HuH-7 (cell line): ENCODE measurements at regions not wholly inside any gene's neighbourhood (a gene's known extent, or its start where the extent isn't known, plus 50 kb on each side); places are given as distances from the start of the nearest gene placed in this dataset.

Experiments used
- DNase-seq: peaks from one replicate; pipeline ENCODE4 v3.0.0; 2011; ENCODE audit warnings: low spot score

DNA sequence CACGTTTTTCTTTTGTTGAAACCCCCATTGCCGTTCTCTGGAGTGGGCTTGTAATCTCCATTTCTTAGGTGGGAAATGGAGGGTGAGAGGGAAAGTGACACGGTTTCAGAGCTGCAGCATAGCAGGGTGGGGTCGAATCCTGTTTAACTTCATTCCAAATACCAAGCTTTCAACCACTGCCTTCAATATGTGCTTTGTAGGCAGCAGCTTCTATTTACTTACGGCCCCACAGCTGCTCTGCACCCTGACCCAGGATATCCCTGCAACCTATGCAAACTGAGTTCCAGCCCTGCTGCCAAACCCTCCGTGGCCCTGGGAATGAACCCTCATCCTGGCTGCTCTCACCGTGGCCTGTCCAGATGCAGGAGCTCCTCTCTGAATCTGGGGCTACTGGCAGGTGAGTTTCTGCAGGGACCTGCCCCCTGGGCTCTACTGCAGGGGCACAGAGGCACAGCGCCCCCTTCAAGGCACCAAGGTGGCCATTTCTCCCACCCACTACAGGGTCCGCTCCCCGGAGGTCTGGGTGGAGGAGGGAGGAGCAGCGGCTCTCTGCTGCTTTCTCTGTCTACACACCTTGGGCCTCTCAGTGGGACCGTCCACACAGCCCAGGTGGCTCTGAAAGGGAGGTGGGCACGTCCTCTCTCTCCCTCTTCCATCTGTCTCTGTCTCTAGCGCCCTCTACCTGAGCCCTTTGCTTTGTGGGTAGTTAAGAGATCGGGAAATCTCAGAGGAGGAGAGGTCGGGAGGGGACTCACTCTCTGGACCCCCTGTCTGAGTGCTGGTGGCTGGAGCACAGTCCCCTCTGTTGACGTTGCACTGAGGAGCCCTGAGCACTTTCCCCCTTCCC, 279.1 kb downstream of the BRD1 start:
- DNase-seq, result no peak

DNA sequence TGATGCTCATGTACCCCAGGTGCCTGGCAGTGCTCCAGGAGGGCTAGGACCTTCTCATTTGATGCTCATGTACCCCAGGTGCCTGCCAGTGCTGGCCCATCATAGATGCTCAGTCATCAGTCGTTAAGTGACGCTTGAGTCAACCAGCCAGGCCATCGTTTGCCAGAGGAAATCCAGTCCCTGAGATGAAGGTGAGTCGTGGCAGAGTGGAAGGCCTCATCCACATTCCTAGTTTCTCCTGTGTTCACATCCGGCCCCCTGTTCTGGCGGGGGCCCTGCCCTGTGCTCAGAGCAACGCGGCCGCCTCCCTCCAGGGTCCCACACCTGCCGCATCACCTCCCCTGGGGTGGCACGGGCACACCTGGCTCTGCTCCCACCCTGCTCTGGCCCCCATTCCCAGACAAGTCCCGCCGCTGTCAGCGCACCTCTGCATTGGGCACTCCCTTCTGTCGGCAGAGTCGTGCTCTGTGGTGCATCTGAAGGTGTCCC, 279.9 kb downstream of the BRD1 start:
- no peak for DNase-seq

DNA sequence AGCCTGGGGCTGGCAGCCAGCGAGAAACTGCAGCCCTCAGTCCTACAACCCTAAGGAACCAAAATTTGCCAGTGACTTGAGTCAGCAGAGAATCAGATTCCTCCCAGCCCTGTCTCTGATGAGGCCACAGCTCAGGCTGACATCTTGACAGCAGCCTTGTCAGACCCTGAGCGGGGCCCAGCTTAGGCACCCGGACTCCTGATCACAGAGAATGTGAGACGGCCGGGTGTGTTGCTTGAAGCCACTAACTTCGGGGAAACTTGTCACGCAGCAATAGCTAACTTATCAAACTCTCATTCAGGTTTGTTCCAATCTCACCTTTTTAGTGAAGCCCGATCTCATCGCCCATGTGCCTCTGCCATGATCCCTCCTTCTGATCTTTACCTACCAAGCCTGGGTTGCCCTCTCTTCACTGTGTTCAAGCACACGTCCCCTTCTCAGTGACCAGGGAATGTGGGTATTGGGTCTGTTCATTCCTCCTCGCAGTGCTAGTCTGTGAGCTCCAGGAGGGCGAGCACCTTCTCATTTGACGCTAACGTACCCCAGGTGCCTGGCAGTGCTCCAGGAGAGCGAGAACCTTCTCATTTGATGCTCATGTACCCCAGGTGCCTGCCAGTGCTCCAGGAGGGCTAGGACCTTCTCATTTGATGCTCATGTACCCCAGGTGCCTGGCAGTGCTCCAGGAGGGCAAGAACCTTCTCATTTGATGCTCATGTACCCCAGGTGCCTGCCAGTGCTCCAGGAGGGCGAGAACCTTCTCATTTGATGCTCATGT, 280.7 kb downstream of the BRD1 start:
- DNase-seq, result no peak

DNA sequence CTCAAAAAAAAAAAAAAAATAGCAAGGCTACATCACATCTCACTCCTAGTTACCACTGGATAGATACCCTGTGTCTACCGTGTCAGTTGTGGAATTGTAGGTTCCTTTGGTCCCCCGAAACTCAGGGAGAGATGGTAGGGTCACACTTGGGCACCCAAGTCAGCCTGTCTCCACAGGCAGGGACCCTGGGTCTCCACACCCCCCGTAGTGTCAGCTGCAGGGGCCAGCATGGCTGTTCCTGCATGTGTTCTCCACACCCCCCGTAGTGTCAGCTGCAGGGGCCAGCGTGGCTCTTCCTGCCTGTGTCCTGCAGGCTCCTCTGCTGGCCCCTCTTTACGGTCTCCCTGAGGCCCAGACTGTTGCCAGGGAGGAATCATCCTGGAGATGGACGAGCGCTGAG, 282.1 kb downstream of the BRD1 start:
- DNase-seq, result no peak

DNA sequence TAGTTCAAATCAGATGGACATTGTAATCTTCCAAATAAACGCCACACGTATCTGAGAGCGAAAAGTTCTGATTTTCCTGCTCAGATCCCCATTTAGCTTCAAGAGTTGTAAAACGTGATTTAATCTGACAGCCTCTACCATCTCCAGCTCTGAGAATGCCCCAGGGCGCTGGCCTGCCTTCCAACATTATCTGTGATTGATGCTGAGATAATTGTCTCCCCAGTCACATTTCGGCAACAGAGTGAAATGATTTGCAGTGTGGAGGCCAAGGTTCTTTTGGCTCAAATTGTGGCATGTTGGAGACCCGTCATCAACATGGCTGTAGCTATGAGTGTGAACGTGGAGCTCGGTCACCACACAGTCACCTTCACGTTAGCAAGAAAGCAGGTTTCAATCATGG, 283.4 kb downstream of the BRD1 start:
- DNase-seq, result no peak

DNA sequence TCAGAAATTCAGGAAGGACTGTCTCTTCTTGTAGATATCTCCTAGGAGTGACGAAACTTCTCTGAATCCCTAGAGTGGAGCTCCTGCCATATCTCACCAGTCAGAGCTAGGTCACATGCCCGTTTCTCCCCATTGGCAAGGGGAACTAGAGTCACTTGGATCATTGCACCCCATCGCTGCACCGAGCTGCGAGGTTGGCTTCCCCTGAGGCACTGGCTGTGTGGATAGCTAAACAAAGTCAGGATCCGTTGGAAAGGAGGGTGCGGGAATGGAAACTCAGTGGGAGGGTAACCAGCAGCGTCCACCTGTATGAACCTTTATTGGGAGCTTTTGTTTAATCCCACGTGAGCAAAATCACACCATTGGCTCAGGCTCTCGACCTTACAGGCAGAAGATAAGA, 283.8 kb downstream of the BRD1 start:
- DNase-seq, result no peak

DNA sequence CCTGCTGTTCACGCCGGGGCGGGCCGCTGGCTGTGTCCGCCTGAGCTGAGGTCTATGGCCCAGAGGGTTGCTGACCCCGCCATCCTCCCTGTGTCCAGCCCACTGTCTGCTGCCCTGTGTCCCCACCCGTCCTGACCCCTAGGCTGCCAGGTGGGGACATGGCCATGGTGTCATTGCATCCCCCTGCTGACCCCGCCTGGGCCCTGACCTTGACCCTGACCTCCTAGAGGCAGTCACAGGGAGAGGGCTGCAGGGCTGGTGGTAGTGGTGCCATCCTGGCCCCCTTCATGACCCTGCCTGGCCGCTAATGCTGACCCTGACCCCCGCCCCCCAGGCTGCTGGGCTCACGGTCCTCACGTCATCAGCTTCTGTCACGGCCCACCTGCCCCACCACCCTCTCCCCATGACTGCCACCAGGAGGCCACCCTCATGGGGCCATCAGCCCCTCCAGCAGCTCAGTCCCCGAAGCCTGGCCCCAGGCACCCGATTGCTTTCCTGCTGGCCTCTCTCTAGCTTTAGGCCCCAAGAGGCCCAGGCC, 285.9 kb downstream of the BRD1 start:
- DNase-seq, result no peak

DNA sequence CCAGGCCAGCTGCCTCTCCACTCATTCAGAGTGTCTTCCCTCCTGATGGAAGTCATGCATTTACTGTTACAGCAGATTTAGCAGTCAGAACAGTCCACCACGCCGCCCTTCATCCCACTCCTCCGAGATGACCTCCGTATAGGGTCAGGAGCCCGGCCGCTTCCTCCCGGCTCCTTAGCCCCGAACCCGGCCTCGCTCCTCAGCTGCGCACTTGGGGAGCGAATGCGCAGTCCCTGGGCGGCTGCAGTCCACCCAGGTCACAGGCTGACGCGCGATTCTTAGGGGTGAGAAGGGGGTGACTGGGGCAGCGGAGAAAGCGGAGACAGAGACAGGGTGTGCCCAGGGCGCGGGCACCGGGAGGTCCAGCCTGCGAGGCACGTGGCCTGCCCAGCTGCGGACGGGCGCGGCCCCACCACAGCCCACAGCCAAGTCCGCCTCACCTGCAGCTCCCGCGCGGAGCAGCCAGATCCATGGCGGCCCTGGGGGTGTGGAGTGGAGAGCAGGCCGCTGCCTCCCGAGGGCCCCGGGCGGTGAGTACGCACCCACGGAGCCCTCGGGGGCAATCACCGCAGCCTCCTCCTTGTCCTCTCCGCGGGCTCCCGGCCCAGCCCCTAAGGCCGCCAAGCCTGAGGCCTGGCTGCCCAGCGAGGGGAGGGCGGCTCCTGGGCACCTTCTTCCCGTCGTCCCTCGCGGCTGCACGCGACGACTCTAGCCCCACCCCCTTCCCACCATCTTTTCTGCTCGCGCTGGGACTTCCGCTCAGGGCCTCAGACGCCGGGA, 286.6 kb downstream of the BRD1 start:
- no peak for DNase-seq

DNA sequence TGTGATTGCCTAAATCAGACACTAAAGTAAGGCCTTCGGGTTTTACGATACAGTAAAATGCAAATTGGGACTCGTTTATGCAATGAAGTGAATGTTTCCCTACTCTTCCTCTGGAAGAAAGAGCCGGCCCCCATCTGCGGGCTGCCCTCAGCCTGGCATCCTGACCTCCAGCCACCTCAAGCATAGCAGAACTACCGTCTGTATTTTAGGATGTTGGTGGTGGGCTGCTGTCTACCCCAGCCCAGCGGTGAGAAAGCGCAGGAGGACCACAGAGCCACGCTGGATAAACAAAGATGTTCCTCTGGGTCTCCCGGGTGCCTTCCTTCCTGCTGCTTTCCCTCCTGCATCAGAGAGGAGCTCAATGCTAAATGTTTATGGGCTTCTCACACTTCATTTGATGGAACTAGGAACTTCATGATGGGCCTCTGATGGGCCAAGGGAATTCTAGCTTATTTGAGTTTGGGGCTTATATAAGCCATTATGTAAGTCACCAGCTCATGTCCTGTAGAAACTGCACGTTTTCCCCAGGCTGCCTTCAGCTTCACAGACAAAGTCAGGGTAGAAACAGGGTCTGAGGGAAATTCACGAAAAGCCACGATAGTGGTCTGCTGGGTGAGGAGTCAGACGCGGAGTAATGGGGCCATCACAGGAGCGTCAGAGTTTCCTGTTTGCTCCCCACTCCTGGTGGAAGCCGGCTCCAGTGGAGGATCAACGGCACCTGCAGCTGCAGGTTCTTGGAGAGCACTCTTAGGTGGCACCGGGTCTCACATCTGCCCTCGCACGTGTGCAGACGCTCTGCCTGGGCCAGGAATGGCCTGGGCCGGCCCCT, 287.4 kb downstream of the BRD1 start:
- no peak for DNase-seq

DNA sequence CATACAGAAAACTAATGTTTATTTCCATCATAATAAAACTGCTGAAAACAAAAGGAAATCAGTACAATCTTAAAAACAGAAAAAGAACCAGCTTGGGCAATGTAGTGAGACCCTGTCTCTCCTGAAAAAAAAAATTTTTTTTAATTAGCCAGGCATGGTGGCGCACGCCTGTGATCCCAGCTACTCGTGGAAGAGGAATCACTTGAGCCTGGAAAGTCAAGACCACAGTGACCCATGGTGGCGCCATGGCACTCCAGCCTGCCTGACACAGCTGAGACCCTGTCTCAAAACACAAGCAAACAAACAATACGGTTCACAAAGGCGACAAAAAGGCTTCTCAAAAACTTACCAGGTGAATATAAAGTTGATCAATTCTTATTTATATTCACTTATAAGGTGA, 289.7 kb downstream of the BRD1 start:
- DNase-seq, result no peak

DNA sequence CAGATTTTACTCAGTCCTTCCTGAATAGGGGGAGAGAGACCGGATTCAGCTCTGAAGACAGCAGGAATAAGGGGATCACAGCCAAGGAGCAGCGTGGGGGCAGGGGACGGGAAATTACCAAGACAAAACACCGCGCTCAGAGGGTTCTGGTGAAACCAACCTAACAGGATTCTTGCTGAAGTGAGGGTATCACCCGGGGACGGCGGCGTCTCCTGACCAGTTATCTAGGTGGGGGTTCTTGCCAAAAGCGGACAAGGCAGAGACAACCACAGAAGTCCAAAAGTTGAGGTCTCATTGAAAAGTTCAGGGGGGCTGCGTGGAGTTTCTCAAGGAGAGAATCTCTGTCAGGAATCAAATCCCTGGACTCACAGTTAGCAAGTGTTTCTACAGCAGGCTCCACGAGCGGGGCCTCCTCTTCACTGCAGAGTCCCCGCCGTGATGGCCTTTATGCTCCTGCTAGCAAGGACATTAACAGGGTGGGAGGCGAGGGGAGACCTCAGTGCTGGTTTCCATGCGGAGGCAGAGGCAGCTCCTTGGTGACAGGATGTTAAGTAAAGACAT, 291.0 kb downstream of the BRD1 start:
- no peak for DNase-seq

DNA sequence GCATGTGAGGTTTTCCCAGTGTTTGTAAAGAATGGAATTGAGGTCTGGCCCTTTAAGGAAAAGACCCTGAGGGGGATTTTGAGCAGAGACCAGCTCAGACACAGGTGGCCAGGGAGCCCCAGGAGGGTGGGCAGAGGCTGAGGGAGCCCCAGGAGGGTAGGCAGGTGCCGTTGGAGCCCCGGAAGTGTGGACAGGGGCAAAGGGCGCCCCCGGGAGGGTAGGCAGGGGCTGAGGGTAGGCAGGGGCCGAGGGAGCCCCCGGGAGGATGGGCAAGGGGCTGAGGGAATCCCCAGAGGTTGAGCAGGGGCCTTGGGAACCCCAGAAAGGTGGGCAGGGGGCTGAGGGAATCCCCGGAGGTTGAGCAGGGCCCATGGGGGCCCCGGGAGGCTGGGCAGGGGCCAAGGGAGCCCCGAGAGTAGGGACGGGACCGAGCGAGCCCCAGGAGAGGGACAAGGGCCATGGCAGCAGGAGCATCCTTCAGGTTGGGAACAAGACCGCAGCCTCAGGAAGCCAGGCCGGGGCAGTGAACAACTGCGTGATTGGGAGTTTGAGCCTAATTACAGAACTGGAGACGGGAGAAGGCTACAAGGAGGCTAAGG, 292.0 kb downstream of the BRD1 start:
- no peak for DNase-seq

DNA sequence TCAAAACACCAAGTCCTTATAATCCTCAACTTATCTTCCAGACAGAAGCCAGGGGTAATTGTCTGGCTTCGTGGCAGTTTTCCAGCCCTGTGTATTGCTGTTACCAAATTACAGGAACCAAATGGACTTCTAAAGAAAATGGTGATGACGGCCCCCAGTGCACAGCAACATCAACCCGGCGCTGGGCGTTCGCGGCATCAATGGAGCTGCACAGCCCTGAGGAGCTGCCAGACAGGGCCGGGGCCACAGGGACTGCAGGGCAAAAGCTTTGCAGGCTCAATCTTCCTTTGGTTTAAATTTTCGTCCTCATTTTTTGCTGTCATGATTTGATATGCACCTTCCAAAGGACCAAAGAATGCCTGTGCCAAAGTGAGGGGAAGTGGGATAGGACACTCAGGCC, 292.5 kb downstream of the BRD1 start:
- no peak for DNase-seq

DNA sequence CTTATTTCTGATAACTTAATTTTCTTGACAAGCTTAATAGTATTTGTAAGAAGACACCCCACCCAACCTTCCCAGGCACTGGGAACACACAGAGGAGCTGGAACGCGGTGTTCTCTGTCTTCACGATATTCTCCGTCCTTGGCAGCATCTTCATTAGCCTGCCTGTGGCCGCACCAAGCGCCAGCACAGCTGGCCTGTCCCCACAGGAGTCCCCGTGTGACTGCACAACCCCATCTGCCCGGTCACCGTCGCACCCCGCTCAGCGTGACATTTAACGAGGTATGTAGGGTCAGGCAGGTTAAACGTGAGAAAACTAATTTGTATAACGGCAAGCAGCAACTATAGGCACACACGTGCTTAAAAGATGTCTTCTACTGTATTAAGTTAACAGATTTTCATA, 293.3 kb downstream of the BRD1 start:
- no peak for DNase-seq

DNA sequence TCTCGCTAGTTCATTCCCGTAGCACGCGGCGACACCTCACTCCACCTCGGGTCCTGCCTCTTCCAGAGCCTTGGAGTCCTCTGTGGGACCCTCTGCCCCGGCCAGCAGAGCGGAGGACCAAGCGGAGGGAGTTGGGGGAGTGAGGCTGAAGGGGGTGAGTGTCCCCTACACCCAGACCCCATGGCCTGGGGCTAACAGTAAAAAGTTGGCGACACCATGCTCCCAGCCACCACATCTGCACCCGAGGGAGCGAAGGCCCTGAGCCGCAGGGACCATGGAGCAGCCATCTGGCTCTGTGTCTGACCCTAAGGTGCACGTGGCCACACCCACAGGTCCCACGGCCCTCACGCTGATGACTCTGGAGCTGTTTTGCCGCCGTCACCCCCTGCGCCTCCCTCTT, 293.8 kb downstream of the BRD1 start:
- DNase-seq, result no peak

DNA sequence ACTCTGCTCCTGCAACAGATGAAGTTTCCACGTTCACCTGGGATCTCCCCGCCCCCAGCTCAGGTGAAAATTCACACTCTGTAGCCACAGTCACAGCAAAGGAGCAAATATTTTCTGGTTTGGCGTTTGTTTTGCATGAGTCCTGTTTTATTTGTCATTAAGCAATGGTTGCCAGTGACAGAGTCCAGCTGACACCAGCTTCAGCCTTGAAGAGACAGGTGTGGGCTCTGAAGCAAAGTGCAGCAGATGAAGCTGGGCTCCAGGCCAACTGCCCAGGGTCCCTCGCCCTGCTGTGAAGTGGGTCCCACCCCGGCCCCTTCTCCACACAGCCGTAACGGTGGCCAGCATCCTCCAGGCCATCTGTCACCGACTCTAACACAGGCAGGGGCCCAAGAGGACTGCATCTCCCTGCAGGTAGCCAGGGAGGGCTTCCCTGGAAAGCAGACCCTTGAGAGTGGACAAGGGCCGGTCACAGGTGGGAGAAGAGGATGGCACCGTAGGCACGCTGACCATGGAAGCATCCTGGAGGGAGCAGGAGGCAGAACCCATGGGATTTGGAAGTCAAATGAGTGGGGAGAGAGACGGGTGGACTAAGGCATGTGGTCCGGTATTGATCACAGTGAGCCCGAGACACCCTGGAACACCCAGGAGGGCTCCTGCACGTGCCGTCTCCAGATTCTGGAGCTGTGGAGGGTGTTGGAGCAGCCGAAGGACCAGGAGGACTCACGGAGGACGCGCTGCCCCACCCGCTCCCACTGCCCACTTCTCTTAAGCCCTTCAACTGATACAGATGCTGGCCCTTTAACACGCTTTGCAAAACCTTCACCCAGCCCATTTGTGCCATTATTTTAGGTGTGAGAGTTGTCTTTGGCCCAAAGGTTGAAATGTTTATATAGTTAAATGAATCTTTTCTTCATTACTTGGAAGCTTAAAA, 294.5 kb downstream of the BRD1 start:
- DNase-seq, result no peak

DNA sequence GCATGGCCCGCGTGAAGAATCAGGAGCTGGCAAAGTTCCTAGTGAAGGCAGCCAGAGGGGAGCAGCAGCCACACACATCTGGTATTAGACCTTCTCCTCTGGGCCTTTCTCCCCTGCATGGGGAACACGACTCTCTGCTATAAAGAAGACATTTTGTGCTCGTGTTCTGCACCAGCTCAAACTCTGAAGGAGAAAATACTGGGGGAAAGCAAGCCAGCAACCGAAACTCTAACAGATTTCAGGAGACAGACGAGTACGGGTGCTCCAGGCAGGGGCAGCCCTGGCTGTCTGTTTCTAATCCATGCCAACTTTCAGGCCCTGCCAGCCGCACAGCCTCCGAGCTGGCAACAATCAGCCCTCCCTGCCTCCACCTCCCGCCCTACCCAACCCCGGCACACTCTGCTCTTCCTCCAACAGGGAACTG, 296.3 kb downstream of the BRD1 start:
- no peak for DNase-seq

DNA sequence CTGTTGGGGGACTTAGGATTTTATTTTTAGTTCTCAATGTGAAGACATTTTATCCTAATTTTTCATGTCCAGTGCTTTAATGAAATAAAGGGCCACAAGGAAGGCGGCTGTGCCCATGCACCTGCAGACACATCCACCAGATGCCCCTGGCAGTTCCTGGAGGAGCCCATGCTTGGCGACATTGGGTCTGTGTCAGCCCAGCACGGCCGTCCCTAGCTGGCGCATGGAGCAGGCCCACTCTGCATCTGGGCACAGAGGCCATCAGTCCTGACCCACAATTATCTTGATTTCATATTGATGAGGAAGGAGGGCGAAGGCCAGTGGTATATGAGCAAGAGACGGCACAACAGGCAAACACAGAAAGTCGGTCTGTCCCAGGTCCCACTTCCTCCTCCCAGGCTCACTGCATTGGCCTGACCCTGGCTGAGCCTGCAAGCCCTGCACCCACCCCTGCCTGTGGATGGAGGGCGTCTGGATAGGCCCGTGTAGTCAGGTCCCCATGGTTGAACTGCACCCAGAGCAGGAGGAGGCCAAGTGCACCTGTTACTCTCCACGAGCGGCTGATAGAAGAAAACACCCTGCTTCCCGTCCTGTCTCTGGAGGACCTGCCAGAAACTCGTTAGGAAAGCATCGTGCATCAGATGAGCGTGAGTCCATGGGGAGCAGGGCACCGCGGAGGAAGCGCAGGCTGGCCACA, 296.9 kb downstream of the BRD1 start:
- no peak for DNase-seq

DNA sequence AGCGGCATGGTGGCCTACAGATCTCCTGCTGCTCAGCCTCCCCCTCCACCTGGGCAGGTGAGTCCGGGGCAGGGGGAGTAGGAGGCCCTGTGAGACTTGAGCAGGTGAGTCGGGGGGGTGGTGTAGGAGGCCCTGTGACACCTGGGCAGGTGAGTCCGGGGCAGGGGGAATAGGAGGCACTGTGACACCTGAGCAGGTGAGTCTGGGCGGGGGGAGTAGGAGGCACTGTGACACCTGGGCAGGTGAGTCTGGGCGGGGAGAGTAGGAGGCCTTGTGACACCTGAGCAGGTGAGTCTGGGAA, 299.3 kb downstream of the BRD1 start:
- no peak for DNase-seq
